Ascending aorta (tissue), 2 donors: ENCODE measurements at regions not wholly inside any gene's neighbourhood (a gene's known extent, or its start where the extent isn't known, plus 50 kb on each side); places are given as distances from the start of the nearest gene placed in this dataset.
A peak's percentile ranks its signal among the peaks of the same experiment; 100 is the strongest.

Experiments used
- DNase-seq, 2 donors: peaks; one replicate each; pipeline ENCODE4 v3.0.0-alpha.2; 2019; ENCODE audit warnings: low spot score in 2 of 2
- H3K27ac ChIP-seq, 2 donors: fragments of 200-600 bp; sonication (generic); one replicate each; pipeline ENCODE4 v1.5.1; 2016 to 2017; ENCODE audit warnings: mild to moderate bottlenecking in 1 of 2
- H3K27me3 ChIP-seq: fragments of 200-600 bp; sonication (generic); one replicate; pipeline ENCODE4 v1.5.1; 2017
- H3K36me3 ChIP-seq, 2 donors: fragments of 200-600 bp; sonication (generic); one replicate each; pipeline ENCODE4 v1.5.1; 2016
- H3K4me1 ChIP-seq, 2 donors: fragments of 200-600 bp; sonication (generic); one replicate each; pipeline ENCODE4 v1.5.1; 2016 to 2017; ENCODE audit warnings: mild to moderate bottlenecking in 1 of 2
- H3K4me3 ChIP-seq, 2 donors: fragments of 200-600 bp; sonication (generic); one replicate each; pipeline ENCODE4 v1.5.1; 2016 to 2017; ENCODE audit warnings: mild to moderate bottlenecking in 1 of 2
- H3K9me3 ChIP-seq, 2 donors: fragments of 200-600 bp; sonication (generic); one replicate each; pipeline ENCODE4 v1.5.1; 2016
- intact Hi-C: fragments of 100-400 bp; cut with DNase I; formaldehyde crosslinking; loops from one replicate; pipeline ENCODE4 v1.15.1; 2023
- TF ChIP-seq, protein P1 (sequence below), 3 experiments: fragments of 200-600 bp in 2 of 3; fragments of 450-650 bp in 1 of 3; sonication (generic) in 2 of 3; IDR thresholded peaks; one replicate each; pipeline ENCODE4 v1.5.1; 2016 to 2019; ENCODE audit warnings: antibody characterized with exemption in 3 of 3, mild to moderate bottlenecking in 1 of 3, moderate library complexity in 1 of 3

- H3K27ac ChIP-seq, result no peak overlapping the region
- H3K4me3 ChIP-seq, result no peak overlapping the region
- intact Hi-C loops, result loop anchor here (10.0 kb wide), 2 partner anchors 193 to 343 kb away; no protein-coding TSS in a partner anchor
- H3K9me3 ChIP-seq, result no peaks in the 10 kb centered on the region
- no peak for DNase-seq
- H3K36me3 ChIP-seq, result no peaks in the 10 kb centered on the region
- H3K27me3 ChIP-seq, result no peaks in the 10 kb centered on the region
- TF ChIP-seq, protein P1, sequence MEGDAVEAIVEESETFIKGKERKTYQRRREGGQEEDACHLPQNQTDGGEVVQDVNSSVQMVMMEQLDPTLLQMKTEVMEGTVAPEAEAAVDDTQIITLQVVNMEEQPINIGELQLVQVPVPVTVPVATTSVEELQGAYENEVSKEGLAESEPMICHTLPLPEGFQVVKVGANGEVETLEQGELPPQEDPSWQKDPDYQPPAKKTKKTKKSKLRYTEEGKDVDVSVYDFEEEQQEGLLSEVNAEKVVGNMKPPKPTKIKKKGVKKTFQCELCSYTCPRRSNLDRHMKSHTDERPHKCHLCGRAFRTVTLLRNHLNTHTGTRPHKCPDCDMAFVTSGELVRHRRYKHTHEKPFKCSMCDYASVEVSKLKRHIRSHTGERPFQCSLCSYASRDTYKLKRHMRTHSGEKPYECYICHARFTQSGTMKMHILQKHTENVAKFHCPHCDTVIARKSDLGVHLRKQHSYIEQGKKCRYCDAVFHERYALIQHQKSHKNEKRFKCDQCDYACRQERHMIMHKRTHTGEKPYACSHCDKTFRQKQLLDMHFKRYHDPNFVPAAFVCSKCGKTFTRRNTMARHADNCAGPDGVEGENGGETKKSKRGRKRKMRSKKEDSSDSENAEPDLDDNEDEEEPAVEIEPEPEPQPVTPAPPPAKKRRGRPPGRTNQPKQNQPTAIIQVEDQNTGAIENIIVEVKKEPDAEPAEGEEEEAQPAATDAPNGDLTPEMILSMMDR (IDR thresholded peaks at IDR 0.05), result no peak
- peaks cover 0 to 13% of the 10 kb centered on the region in 2 donors for H3K4me1 ChIP-seq
Measured at GRCh38 chr6:71727632-71728294, 158.6 kb upstream of the RIMS1 start.

- intact Hi-C loops, result no loop called here
- H3K9me3 ChIP-seq, result no peaks in the 10 kb centered on the region
- H3K27me3 ChIP-seq, result no peaks in the 10 kb centered on the region
- TF ChIP-seq, protein P1 (IDR thresholded peaks at IDR 0.05), result no peak
- H3K36me3 ChIP-seq, result no peaks in the 10 kb centered on the region
- no peak for DNase-seq
- H3K4me3 ChIP-seq, result no peak overlapping the region
- H3K27ac ChIP-seq, result no peak overlapping the region
- H3K4me1 ChIP-seq, result peaks cover 7 to 14% of the 10 kb centered on the region in 2 donors
Measured at GRCh38 chr6:71730284-71730683, 156.1 kb upstream of the RIMS1 start.

- H3K4me3 ChIP-seq, result no peak overlapping the region
- H3K27me3 ChIP-seq, result no peaks in the 10 kb centered on the region
- H3K9me3 ChIP-seq, result no peaks in the 10 kb centered on the region
- DNase-seq, result no peak
- TF ChIP-seq, protein P1 (IDR thresholded peaks at IDR 0.05), result no peak
- no peaks in the 10 kb centered on the region for H3K36me3 ChIP-seq
- H3K27ac ChIP-seq, result peak overlapping the region in 1 of 2 donors; percentile 5
- intact Hi-C loops, result no loop called here
- H3K4me1 ChIP-seq, result peaks cover 7 to 8% of the 10 kb centered on the region in 2 donors
Measured at GRCh38 chr6:71733970-71734899, 152.1 kb upstream of the RIMS1 start.

DNA sequence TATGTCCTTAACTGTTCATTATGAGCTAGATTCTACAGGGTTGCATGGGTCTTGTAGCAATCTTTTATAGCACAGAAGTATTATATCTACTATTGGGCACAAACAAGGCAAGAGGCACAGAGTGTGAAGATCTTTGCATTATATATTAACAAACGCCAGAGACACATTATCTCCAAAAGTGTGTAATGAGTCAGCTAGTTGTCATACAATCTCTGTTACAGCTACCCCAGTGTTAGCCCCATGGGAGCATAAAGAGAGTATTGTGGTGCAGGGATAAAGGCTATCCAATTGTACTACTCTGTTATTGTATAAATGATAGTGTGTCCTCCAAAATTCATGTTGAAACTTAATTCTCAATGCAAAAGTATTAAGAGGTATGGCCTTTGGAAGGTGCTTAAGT lies 148.4 kb upstream of the RIMS1 start:
- no peak overlapping the region for H3K4me3 ChIP-seq
- no peaks in the 10 kb centered on the region for H3K36me3 ChIP-seq
- H3K27me3 ChIP-seq, result no peaks in the 10 kb centered on the region
- no peak overlapping the region for H3K27ac ChIP-seq
- H3K4me1 ChIP-seq, result peaks cover 7 to 8% of the 10 kb centered on the region in 2 donors
- no peaks in the 10 kb centered on the region for H3K9me3 ChIP-seq
- DNase-seq, result no peak
- intact Hi-C loops, result no loop called here
- TF ChIP-seq, protein P1 (IDR thresholded peaks at IDR 0.05), result no peak

- Histone ChIP-seq H3K4me3 (no peak overlapping the region), H3K9me3 (no peaks in the 10 kb centered on the region), H3K27ac (no peak overlapping the region), H3K27me3 (no peaks in the 10 kb centered on the region), H3K36me3 (no peaks in the 10 kb centered on the region), H3K4me1 (no peaks in the 10 kb centered on the region)
- intact Hi-C loops, result no loop called here
- no peak for DNase-seq
- TF ChIP-seq, protein P1 (IDR thresholded peaks at IDR 0.05), result no peak
Measured at GRCh38 chr6:71745525-71745924, 140.8 kb upstream of the RIMS1 start.
